GM12874 (cell line): ENCODE measurements at regions not wholly inside any gene's neighbourhood (a gene's known extent, or its start where the extent isn't known, plus 50 kb on each side); places are given as distances from the start of the nearest gene placed in this dataset.

Experiments
- TF ChIP-seq, protein P1 (sequence below): IDR thresholded peaks from 2 replicates; pipeline ENCODE4 v1.5.1; 2011; ENCODE audit warnings: low read depth, mild to moderate bottlenecking, control low read depth, low read length, moderate library complexity; ENCODE audit not compliant: insufficient read depth

DNA sequence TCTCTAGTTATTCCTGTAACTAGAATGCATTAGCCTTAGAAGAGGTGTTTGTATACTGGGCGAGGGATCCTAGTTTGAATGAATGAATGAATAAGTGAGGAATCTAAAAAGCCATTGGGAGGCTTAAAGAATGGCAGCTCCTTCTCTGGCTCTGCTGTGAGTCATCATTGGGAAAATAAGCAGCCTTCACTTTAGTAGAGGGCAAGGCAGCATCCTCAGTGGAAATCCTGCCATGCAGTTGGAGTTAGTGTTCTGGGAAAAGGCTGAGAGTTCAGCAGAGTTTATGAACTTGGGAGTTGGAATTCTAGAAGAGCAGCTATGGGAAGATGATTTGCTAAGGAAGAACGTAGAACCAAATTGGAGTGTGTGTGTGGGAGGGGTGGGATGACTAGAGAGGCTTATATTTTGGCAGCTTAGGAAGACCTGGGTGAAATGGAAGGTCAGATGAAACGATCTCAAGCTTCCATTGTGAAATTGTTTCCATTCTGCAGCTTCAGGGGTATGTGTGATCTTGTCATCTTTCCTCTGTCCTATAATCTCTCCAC is 120.8 kb downstream of the PTCSC3 start:
- TF ChIP-seq, protein P1, sequence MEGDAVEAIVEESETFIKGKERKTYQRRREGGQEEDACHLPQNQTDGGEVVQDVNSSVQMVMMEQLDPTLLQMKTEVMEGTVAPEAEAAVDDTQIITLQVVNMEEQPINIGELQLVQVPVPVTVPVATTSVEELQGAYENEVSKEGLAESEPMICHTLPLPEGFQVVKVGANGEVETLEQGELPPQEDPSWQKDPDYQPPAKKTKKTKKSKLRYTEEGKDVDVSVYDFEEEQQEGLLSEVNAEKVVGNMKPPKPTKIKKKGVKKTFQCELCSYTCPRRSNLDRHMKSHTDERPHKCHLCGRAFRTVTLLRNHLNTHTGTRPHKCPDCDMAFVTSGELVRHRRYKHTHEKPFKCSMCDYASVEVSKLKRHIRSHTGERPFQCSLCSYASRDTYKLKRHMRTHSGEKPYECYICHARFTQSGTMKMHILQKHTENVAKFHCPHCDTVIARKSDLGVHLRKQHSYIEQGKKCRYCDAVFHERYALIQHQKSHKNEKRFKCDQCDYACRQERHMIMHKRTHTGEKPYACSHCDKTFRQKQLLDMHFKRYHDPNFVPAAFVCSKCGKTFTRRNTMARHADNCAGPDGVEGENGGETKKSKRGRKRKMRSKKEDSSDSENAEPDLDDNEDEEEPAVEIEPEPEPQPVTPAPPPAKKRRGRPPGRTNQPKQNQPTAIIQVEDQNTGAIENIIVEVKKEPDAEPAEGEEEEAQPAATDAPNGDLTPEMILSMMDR, result no peak

DNA sequence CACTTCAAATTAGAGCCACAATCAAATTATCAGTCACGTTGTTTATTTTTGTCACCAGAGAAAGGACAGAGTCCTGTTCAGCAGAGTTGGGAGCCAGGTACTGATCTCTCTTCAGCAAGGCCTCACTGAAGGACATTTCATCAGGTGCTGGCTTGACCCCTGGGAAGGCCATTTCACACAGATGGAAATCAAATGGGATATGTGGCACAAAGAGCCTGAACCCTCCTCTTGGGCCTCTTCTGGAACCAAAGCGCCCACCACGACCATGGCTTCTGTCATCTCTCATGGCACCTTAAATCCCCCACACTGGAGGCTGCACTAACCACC is 121.5 kb downstream of the PTCSC3 start:
- TF ChIP-seq, protein P1, result no peak

DNA sequence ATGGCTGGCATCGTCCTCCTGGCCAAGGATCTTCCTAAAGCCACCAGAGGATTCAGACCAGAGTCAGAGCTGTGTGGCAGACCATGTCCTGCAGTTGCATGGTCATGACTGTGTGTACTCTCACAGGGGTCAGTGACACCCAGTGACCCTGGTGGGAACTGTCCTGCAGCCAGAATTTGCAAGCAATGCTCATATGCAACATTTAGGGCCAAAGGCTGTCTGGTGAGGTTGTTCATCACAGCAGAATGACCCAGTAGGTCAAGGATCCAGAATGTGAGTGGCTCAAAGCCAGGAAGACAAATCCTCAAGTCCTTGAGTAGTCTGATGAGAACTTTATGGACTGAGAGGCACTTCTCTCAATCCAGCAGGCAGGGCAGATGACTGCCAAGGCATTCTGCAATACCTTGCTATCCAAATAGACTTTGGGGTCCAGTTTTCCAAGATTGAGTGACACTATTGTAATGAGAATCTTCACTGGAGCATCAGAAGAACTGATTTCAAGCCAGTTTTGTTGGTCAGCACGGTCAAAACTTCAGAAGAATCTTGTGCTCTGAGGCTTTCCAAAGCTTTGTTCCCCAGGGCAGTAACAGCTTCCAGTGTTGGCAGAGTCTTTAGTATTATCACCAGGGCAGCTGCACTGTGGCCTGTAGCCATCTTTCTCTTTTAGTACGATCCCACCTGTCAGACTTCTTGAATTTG is 122.0 kb downstream of the PTCSC3 start:
- TF ChIP-seq, protein P1, result no peak

DNA sequence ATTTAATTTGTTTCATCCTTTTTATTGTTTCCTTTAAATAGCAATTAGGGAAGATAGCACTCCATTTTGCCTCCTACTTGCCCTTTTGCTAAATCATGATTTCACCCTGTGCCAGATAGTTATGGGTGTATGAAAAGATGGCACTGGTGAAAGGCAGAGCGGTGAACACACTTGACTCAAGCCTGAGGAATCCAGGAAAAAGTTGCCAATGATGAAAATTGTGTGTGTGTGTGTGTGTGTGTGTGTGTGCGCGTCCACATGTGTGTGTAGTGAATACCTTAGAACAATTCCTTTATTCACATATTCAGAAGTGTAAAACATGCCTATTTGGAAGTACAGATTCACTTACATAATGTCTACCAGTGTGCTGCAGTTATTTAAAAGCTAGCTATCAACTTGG is 123.8 kb downstream of the PTCSC3 start:
- TF ChIP-seq, protein P1, result no peak

DNA sequence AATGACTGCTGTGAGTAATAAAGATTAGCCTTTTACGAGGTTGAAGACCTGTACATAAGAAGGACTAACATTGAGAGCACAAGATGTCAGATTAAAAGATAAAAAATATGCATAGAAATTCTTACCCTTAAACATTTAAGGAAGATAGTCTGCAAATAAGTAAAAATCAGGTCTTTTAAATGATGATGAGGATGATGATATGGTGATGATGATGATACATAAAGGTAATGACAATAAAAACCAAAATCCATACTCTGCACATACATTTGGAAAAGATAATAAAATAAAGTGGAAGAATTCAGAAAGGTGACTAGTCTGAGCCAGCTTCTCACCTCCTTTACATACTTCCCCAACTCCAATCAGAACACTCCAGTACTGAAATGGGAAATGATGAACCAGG is 124.5 kb downstream of the PTCSC3 start:
- TF ChIP-seq, protein P1, result no peak

DNA sequence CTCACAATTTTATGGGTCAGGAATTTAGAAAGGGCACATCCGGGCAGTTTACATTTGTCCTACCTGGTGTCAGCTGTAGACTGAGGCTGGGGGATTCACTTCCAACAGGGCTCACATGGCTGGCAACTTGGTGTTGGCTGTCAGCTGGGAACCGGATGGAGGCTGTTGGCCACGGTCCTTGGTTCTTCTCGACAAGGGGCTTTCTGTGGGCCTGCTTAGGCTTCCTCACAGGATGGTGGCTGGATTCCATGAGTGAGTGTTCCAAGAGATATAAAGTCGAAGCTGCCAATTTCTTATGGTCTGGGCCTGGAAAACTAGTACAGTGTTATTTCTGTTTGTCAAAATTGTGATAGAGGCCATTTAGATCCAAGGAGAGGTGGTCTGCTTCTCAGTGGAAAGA is 127.9 kb downstream of the PTCSC3 start:
- TF ChIP-seq, protein P1, result no peak

DNA sequence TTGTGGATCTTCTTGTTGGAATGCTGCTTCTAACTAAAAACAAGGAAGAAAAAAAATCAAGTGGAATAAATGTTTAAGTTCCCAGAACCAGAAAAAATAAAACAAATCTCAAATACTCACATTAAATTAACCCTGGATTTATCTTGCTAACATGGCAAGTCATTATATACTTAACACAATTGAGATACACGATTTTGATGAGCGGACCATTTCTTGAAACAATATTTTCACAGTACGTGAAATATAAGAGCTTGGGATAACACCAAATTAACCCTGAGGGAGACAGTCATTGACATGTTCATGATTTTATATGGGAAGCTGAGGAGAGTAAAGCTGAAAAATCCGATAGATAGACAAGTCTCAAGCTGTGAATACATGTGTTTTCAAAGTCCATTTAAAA is 128.6 kb downstream of the PTCSC3 start:
- TF ChIP-seq, protein P1, result no peak
